Neuron (in vitro differentiated cells): ENCODE measurements at regions not wholly inside any gene's neighbourhood (a gene's known extent, or its start where the extent isn't known, plus 50 kb on each side); places are given as distances from the start of the nearest gene placed in this dataset.

Source experiments
- H2AFZ ChIP-seq: one replicate; pipeline ENCODE4 v1.6.1; 2013; ENCODE audit warnings: low read depth, mild to moderate bottlenecking, inconsistent platforms, low read length, moderate library complexity
- H3K27me3 ChIP-seq: one replicate; pipeline ENCODE4 v1.6.1; 2013; ENCODE audit warnings: low read length; ENCODE audit not compliant: insufficient read depth
- H3K36me3 ChIP-seq: one replicate; pipeline ENCODE4 v1.6.1; 2013; ENCODE audit warnings: low read length; ENCODE audit not compliant: insufficient read depth
- H3K4me1 ChIP-seq: one replicate; pipeline ENCODE4 v1.6.1; 2013; ENCODE audit warnings: low read length; ENCODE audit not compliant: insufficient read depth
- H3K4me3 ChIP-seq: 2 replicates; pipeline ENCODE4 v1.5.1; 2013; ENCODE audit warnings: mild to moderate bottlenecking, low read length, moderate library complexity
- H3K9me3 ChIP-seq: one replicate; pipeline ENCODE4 v1.6.1; 2013; ENCODE audit warnings: low read length

- no peak overlapping the region for H3K4me3 ChIP-seq
- H2AFZ ChIP-seq = no peak overlapping the region
- H3K9me3 ChIP-seq = no peaks in the 10 kb centered on the region
- H3K27me3 ChIP-seq = peaks cover 2% of the 10 kb centered on the region
- no peaks in the 10 kb centered on the region for H3K36me3 ChIP-seq
- no peaks in the 10 kb centered on the region for H3K4me1 ChIP-seq
Observed at GRCh38 chr14:62133776-62134550, 371.7 kb downstream of the SNAPC1 start.

GRCh38 chr14:62138593-62138992, 376.4 kb downstream of the SNAPC1 start:
- H3K4me1 ChIP-seq = no peaks in the 10 kb centered on the region
- H2AFZ ChIP-seq = no peak overlapping the region
- H3K27me3 ChIP-seq = no peaks in the 10 kb centered on the region
- no peak overlapping the region for H3K4me3 ChIP-seq
- H3K36me3 ChIP-seq = no peaks in the 10 kb centered on the region
- H3K9me3 ChIP-seq = no peaks in the 10 kb centered on the region

- no peaks in the 10 kb centered on the region for H3K9me3 ChIP-seq
- H3K4me1 ChIP-seq = no peaks in the 10 kb centered on the region
- H3K4me3 ChIP-seq = no peak overlapping the region
- no peaks in the 10 kb centered on the region for H3K27me3 ChIP-seq
- no peaks in the 10 kb centered on the region for H3K36me3 ChIP-seq
- no peak overlapping the region for H2AFZ ChIP-seq
Observed at GRCh38 chr14:62141139-62141538, 378.9 kb downstream of the SNAPC1 start.

- no peaks in the 10 kb centered on the region for H3K36me3 ChIP-seq
- no peaks in the 10 kb centered on the region for H3K9me3 ChIP-seq
- H2AFZ ChIP-seq = no peak overlapping the region
- H3K27me3 ChIP-seq = no peaks in the 10 kb centered on the region
- H3K4me3 ChIP-seq = no peak overlapping the region
- no peaks in the 10 kb centered on the region for H3K4me1 ChIP-seq
Observed at GRCh38 chr14:62143245-62143644, 381.0 kb downstream of the SNAPC1 start.

GRCh38 chr14:62144863-62145262, 382.6 kb downstream of the SNAPC1 start:
- H2AFZ ChIP-seq = no peak overlapping the region
- no peaks in the 10 kb centered on the region for H3K4me1 ChIP-seq
- no peaks in the 10 kb centered on the region for H3K27me3 ChIP-seq
- H3K36me3 ChIP-seq = no peaks in the 10 kb centered on the region
- H3K9me3 ChIP-seq = no peaks in the 10 kb centered on the region
- H3K4me3 ChIP-seq = no peak overlapping the region

GRCh38 chr14:62146030-62146429, 383.8 kb downstream of the SNAPC1 start:
- Histone ChIP-seq H3K36me3 (no peaks in the 10 kb centered on the region), H3K9me3 (no peaks in the 10 kb centered on the region), H3K4me3 (no peak overlapping the region), H3K27me3 (no peaks in the 10 kb centered on the region), H3K4me1 (no peaks in the 10 kb centered on the region), H2AFZ (no peak overlapping the region)

- Histone ChIP-seq H3K4me1 (no peaks in the 10 kb centered on the region), H3K4me3 (no peak overlapping the region), H3K27me3 (no peaks in the 10 kb centered on the region), H2AFZ (no peak overlapping the region), H3K9me3 (no peaks in the 10 kb centered on the region), H3K36me3 (no peaks in the 10 kb centered on the region)
Observed at GRCh38 chr14:62156052-62156451, 393.8 kb downstream of the SNAPC1 start.

- H3K9me3 ChIP-seq = no peaks in the 10 kb centered on the region
- no peaks in the 10 kb centered on the region for H3K36me3 ChIP-seq
- H3K27me3 ChIP-seq = no peaks in the 10 kb centered on the region
- H2AFZ ChIP-seq = no peak overlapping the region
- H3K4me3 ChIP-seq = no peak overlapping the region
- H3K4me1 ChIP-seq = no peaks in the 10 kb centered on the region
Observed at GRCh38 chr14:62158779-62159178, 396.6 kb downstream of the SNAPC1 start.

GRCh38 chr14:62159314-62159713, 397.1 kb downstream of the SNAPC1 start:
- Histone ChIP-seq H3K36me3 (no peaks in the 10 kb centered on the region), H3K4me1 (no peaks in the 10 kb centered on the region), H3K9me3 (no peaks in the 10 kb centered on the region), H3K4me3 (no peak overlapping the region), H3K27me3 (no peaks in the 10 kb centered on the region), H2AFZ (no peak overlapping the region)

- H3K4me1 ChIP-seq = no peaks in the 10 kb centered on the region
- H3K27me3 ChIP-seq = no peaks in the 10 kb centered on the region
- no peak overlapping the region for H2AFZ ChIP-seq
- H3K9me3 ChIP-seq = no peaks in the 10 kb centered on the region
- H3K36me3 ChIP-seq = no peaks in the 10 kb centered on the region
- no peak overlapping the region for H3K4me3 ChIP-seq
Observed at GRCh38 chr14:62162998-62163589, 400.9 kb downstream of the SNAPC1 start.

- Histone ChIP-seq H2AFZ (no peak overlapping the region), H3K4me3 (no peak overlapping the region), H3K4me1 (no peaks in the 10 kb centered on the region), H3K36me3 (no peaks in the 10 kb centered on the region), H3K27me3 (no peaks in the 10 kb centered on the region), H3K9me3 (no peaks in the 10 kb centered on the region)
Observed at GRCh38 chr14:62168564-62169155, 406.4 kb downstream of the SNAPC1 start.

GRCh38 chr14:62179367-62180018, 417.3 kb downstream of the SNAPC1 start:
- Histone ChIP-seq H2AFZ (no peak overlapping the region), H3K4me1 (no peaks in the 10 kb centered on the region), H3K9me3 (no peaks in the 10 kb centered on the region), H3K4me3 (no peak overlapping the region), H3K36me3 (no peaks in the 10 kb centered on the region), H3K27me3 (no peaks in the 10 kb centered on the region)

GRCh38 chr14:62181591-62181990, 419.4 kb downstream of the SNAPC1 start:
- H3K36me3 ChIP-seq = no peaks in the 10 kb centered on the region

More at GRCh38 chr14:62181591-62181990, 419.4 kb downstream of the SNAPC1 start:
- Histone ChIP-seq H3K9me3 (no peaks in the 10 kb centered on the region), H3K27me3 (no peaks in the 10 kb centered on the region), H3K4me1 (no peaks in the 10 kb centered on the region), H3K4me3 (no peak overlapping the region), H2AFZ (no peak overlapping the region)
